ENCODE measurements at regions not wholly inside any gene's neighbourhood (a gene's known extent, or its start where the extent isn't known, plus 50 kb on each side); places are given as distances from the start of the nearest gene placed in this dataset.

- TF ChIP-seq, protein P1, sequence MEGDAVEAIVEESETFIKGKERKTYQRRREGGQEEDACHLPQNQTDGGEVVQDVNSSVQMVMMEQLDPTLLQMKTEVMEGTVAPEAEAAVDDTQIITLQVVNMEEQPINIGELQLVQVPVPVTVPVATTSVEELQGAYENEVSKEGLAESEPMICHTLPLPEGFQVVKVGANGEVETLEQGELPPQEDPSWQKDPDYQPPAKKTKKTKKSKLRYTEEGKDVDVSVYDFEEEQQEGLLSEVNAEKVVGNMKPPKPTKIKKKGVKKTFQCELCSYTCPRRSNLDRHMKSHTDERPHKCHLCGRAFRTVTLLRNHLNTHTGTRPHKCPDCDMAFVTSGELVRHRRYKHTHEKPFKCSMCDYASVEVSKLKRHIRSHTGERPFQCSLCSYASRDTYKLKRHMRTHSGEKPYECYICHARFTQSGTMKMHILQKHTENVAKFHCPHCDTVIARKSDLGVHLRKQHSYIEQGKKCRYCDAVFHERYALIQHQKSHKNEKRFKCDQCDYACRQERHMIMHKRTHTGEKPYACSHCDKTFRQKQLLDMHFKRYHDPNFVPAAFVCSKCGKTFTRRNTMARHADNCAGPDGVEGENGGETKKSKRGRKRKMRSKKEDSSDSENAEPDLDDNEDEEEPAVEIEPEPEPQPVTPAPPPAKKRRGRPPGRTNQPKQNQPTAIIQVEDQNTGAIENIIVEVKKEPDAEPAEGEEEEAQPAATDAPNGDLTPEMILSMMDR (IDR thresholded peaks at IDR 0.05) = no peak
- Histone ChIP-seq H3K9me3 (peaks cover 65% of the 10 kb centered on the region), H3K4me1 (ENCODE audit: low read depth) (no peaks in the 10 kb centered on the region), H3K36me3 (ENCODE audit: low read depth) (no peaks in the 10 kb centered on the region), H3K4me3 (no peak overlapping the region)
- DNase-seq = no peak
- intact Hi-C loops (cut with DNase I, micrococcal nuclease) = no loop called here
- ATAC-seq = no peak
These were observed 999.7 kb upstream of the RAG2 start for GRCh38 chr11:37597776-37598175.

DNA sequence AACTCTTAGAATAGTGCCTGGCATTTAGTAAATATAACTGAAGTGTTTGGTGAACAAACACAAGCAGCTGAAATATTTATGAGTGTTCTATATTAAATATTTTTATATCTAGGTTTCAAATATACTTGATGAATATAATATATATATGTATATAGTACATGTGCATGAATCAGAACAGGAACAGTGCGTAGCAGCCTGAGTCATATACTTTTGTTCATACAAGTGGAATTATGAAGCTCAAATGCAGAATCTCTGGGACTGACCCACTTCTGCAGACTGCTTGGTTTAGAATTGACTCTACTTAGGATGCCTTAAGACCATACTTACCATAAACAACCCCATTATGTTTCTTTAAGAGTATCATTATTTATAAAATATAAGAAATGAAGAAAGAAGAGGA lies 997.8 kb upstream of the RAG2 start:
- intact Hi-C loops (cut with DNase I, micrococcal nuclease) = no loop called here
- Histone ChIP-seq H3K9me3 (peaks cover 64% of the 10 kb centered on the region), H3K4me3 (no peak overlapping the region), H3K36me3 (ENCODE audit: low read depth) (no peaks in the 10 kb centered on the region), H3K4me1 (ENCODE audit: low read depth) (no peaks in the 10 kb centered on the region)
- TF ChIP-seq, protein P1 (IDR thresholded peaks at IDR 0.05) = no peak
- no peak for DNase-seq
- ATAC-seq = no peak

DNA sequence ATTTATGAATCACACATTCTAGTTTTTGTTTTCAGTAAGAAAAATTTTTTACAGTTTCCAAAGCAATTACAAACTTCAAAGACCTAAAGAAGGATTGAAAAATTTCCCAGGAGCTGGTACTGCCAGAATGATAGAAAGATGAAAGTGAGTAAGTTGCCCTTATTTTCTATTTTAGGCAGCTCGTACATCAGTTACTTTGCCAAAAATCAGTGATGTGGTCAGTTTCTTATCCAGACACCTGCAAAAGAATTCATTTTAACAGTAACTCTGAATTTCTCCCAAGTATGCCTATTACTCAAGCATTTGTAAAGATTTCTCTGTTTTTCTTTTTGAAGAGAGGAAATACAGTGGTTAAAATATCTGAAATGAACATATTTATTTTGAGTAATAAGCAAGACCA lies 976.3 kb upstream of the RAG2 start:
- ATAC-seq = no peak
- no peak for DNase-seq
- TF ChIP-seq, protein P1 (IDR thresholded peaks at IDR 0.05) = no peak
- H3K36me3 ChIP-seq (ENCODE audit: low read depth) = no peaks in the 10 kb centered on the region
- intact Hi-C loops (cut with DNase I, micrococcal nuclease) = no loop called here
- peaks cover 59% of the 10 kb centered on the region for H3K9me3 ChIP-seq
- no peak overlapping the region for H3K4me3 ChIP-seq
- no peaks in the 10 kb centered on the region for H3K4me1 ChIP-seq (ENCODE audit: low read depth)

DNA sequence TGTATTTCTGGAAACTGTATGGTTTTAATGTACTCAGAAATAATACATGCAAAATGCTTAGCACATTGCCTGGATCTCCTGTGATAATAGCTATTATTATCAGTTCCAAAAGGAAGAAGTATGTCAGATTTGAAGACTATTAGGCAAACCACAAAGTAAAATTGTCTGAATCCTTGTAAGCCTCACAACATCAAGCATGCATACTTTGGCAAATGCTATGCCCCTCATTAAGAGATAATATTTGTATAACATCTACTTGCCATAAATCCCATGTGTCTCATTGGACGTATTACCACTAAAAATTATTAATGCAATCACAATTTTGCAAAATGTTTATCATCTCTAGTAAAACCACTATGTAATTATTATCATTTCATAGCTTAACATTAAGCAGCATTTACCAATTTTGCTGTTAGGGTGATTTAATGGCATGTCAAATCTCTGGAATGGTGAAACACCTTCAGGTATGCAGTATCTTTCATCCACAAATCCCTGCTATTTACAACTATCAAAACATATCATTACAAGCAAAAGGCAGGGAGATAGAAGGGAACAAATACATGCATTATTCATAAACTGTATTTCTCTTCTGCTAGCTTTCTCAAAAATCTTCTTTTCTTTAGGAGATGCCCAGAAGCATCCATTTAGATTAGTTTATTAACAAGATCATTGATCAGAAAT lies 974.6 kb upstream of the RAG2 start:
- no peaks in the 10 kb centered on the region for H3K4me1 ChIP-seq (ENCODE audit: low read depth)
- H3K36me3 ChIP-seq (ENCODE audit: low read depth) = no peaks in the 10 kb centered on the region
- H3K4me3 ChIP-seq = no peak overlapping the region
- TF ChIP-seq, protein P1 (IDR thresholded peaks at IDR 0.05) = no peak
- DNase-seq (no peak), ATAC-seq (no peak)
- intact Hi-C loops (cut with DNase I, micrococcal nuclease) = no loop called here
- peaks cover 59% of the 10 kb centered on the region for H3K9me3 ChIP-seq

DNA sequence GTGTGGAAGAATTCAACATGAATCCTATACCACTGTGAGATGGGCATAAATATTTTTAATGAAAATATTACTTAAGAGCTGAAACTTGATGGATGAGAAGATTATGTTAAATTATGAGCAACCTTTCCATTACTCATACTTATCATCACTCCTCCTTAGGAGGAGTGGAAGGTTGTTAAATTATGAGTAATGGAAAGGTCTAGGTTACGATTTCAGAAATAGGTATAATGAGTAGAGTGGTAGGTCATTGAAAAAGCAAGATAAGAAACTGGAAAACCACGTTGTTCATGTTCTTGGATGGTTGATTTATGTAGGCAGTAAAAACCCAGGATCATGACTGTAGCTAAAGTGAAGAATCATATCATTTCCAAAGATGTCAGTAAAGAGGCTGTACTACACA lies 973.2 kb upstream of the RAG2 start:
- Histone ChIP-seq H3K9me3 (peaks cover 56% of the 10 kb centered on the region), H3K4me1 (ENCODE audit: low read depth) (no peaks in the 10 kb centered on the region), H3K4me3 (no peak overlapping the region), H3K36me3 (ENCODE audit: low read depth) (no peaks in the 10 kb centered on the region)
- ATAC-seq = no peak
- no peak for DNase-seq
- intact Hi-C loops (cut with DNase I, micrococcal nuclease) = no loop called here
- TF ChIP-seq, protein P1 (IDR thresholded peaks at IDR 0.05) = no peak

GRCh38 chr11:37560991-37561390 lies 963.0 kb upstream of the RAG2 start:
- no peak overlapping the region for H3K4me3 ChIP-seq
- H3K36me3 ChIP-seq (ENCODE audit: low read depth) = no peaks in the 10 kb centered on the region
- H3K4me1 ChIP-seq (ENCODE audit: low read depth) = no peaks in the 10 kb centered on the region
- DNase-seq (no peak), ATAC-seq (no peak)
- intact Hi-C loops (cut with DNase I, micrococcal nuclease) = no loop called here
- TF ChIP-seq, protein P1 (IDR thresholded peaks at IDR 0.05) = no peak
- peaks cover 39% of the 10 kb centered on the region for H3K9me3 ChIP-seq

Measured in mucosa of descending colon (tissue), 3 donors.